Thyroid gland (tissue), 4 donors: ENCODE measurements at regions not wholly inside any gene's neighbourhood (a gene's known extent, or its start where the extent isn't known, plus 50 kb on each side); places are given as distances from the start of the nearest gene placed in this dataset.

ENCODE experiments used
- DNase-seq, 2 donors: peaks; one replicate each; pipeline ENCODE4 v3.0.0-alpha.2; 2019
- H3K27ac ChIP-seq, 3 donors: fragments of 200-600 bp; sonication (generic); 1 replicate in 2 of 3; 2 replicates in 1 of 3; pipeline ENCODE4 v1.5.1; 2016 to 2019; ENCODE audit warnings: mild to moderate bottlenecking in 1 of 3, moderate library complexity in 1 of 3
- H3K27me3 ChIP-seq: fragments of 200-600 bp; sonication (generic); one replicate; pipeline ENCODE4 v1.5.1; 2019
- H3K36me3 ChIP-seq, 2 donors: fragments of 200-600 bp; sonication (generic); one replicate each; pipeline ENCODE4 v1.5.1; 2016 to 2019
- H3K4me1 ChIP-seq, 2 donors: fragments of 200-600 bp; sonication (generic); one replicate each; pipeline ENCODE4 v1.5.1; 2017 to 2019
- H3K4me3 ChIP-seq, 3 donors: fragments of 200-600 bp; sonication (generic); replicated peaks in 1 of 3; 1 replicate in 2 of 3; 2 replicates in 1 of 3; pipeline ENCODE4 v1.5.1; 2016; ENCODE audit warnings: mild to moderate bottlenecking in 1 of 3
- H3K9me3 ChIP-seq: fragments of 200-600 bp; sonication (generic); one replicate; pipeline ENCODE4 v1.5.1; 2017
- CTCF ChIP-seq, 6 experiments: fragments of 200-600 bp in 3 of 6; fragments of 450-650 bp in 3 of 6; sonication (generic) in 3 of 6; IDR thresholded peaks; one replicate each; pipeline ENCODE4 v1.5.1; 2016 to 2019; ENCODE audit warnings: antibody characterized with exemption in 6 of 6, mild to moderate bottlenecking in 2 of 6, inconsistent platforms in 1 of 6, moderate library complexity in 1 of 6
- POLR2A ChIP-seq, 2 donors: fragments of 450-650 bp; IDR thresholded peaks; one replicate each; pipeline ENCODE4 v1.6.1; 2017; ENCODE audit warnings: antibody characterized with exemption in 2 of 2, mild to moderate bottlenecking in 2 of 2, moderate library complexity in 1 of 2
- WGBS, 2 donors: methylation state at CpG; one replicate each; pipeline ENCODE4 v1.1.5; 2017; 5-methylcytosine and 5-hydroxymethylcytosine counted together
- intact Hi-C: fragments of 100-400 bp; cut with DNase I; formaldehyde crosslinking; loops from one replicate; pipeline ENCODE4 v1.15.1; 2023

GRCh38 chr5:25963251-25964008, 1075.0 kb downstream of the CDH9 start:
- intact Hi-C loops: no loop called here
- peak in 1 of 2 donors; percentile 1 for DNase-seq
- Histone ChIP-seq H3K9me3 (no peaks in the 10 kb centered on the region), H3K4me3 (no peak overlapping the region), H3K36me3 (no peaks in the 10 kb centered on the region), H3K27ac (no peak overlapping the region), H3K4me1 (no peaks in the 10 kb centered on the region), H3K27me3 (no peaks in the 10 kb centered on the region)
- WGBS, 2 donors: 70 to 73% methylated on average over 5 of the region's 5 CpGs
- no peak for TF ChIP-seq POLR2A (IDR thresholded peaks at IDR 0.05)
- no peak for TF ChIP-seq CTCF (IDR thresholded peaks at IDR 0.05)

GRCh38 chr5:25955337-25955736, 1083.0 kb downstream of the CDH9 start:
- TF ChIP-seq POLR2A (IDR thresholded peaks at IDR 0.05) (no peak), CTCF (IDR thresholded peaks at IDR 0.05) (no peak)
- H3K4me3 ChIP-seq: no peak overlapping the region
- intact Hi-C loops: no loop called here
- WGBS, 2 donors: 89 to 90% methylated on average over 2 of the region's 2 CpGs
- no peaks in the 10 kb centered on the region for H3K4me1 ChIP-seq
- H3K27ac ChIP-seq: no peak overlapping the region
- H3K27me3 ChIP-seq: no peaks in the 10 kb centered on the region
- no peaks in the 10 kb centered on the region for H3K36me3 ChIP-seq
- no peaks in the 10 kb centered on the region for H3K9me3 ChIP-seq
- DNase-seq: no peak

- 76 to 79% methylated on average over 4 of the region's 4 CpGs for WGBS, 2 donors
- Histone ChIP-seq H3K9me3 (no peaks in the 10 kb centered on the region), H3K4me1 (no peaks in the 10 kb centered on the region), H3K27me3 (no peaks in the 10 kb centered on the region), H3K36me3 (no peaks in the 10 kb centered on the region), H3K27ac (no peak overlapping the region), H3K4me3 (no peak overlapping the region)
- TF ChIP-seq CTCF (IDR thresholded peaks at IDR 0.05) (no peak), POLR2A (IDR thresholded peaks at IDR 0.05) (no peak)
- no peak for DNase-seq
- intact Hi-C loops: no loop called here
Measured at GRCh38 chr5:25950681-25951080, 1087.7 kb downstream of the CDH9 start.

- H3K4me3 ChIP-seq: no peak overlapping the region
- DNase-seq: no peak
- WGBS, 2 donors: 90 to 92% methylated on average over 4 of the region's 4 CpGs
- no peaks in the 10 kb centered on the region for H3K9me3 ChIP-seq
- TF ChIP-seq POLR2A (IDR thresholded peaks at IDR 0.05) (no peak), CTCF (IDR thresholded peaks at IDR 0.05) (no peak)
- no peak overlapping the region for H3K27ac ChIP-seq
- H3K27me3 ChIP-seq: no peaks in the 10 kb centered on the region
- H3K4me1 ChIP-seq: no peaks in the 10 kb centered on the region
- intact Hi-C loops: no loop called here
- no peaks in the 10 kb centered on the region for H3K36me3 ChIP-seq
Measured at GRCh38 chr5:25948278-25948677, 1090.1 kb downstream of the CDH9 start.

GRCh38 chr5:25944786-25945185, 1093.6 kb downstream of the CDH9 start:
- WGBS, 2 donors: 58 to 64% methylated on average over 2 of the region's 2 CpGs
- no peaks in the 10 kb centered on the region for H3K36me3 ChIP-seq
- no peaks in the 10 kb centered on the region for H3K9me3 ChIP-seq
- no peak overlapping the region for H3K27ac ChIP-seq
- no peak for DNase-seq
- intact Hi-C loops: no loop called here
- no peaks in the 10 kb centered on the region for H3K4me1 ChIP-seq
- H3K4me3 ChIP-seq: no peak overlapping the region
- no peaks in the 10 kb centered on the region for H3K27me3 ChIP-seq
- no peak for TF ChIP-seq CTCF (IDR thresholded peaks at IDR 0.05)
- TF ChIP-seq POLR2A (IDR thresholded peaks at IDR 0.05): no peak
